NCI-H146 treated with DMSO at 0.1 percent for 48 hours (cell line): ENCODE measurements at regions not wholly inside any gene's neighbourhood (a gene's known extent, or its start where the extent isn't known, plus 50 kb on each side); places are given as distances from the start of the nearest gene placed in this dataset.
"Not testable (repeated sequence)": the region's sequence is repeated elsewhere in the genome, so short reads cannot be mapped to it uniquely, and the experiment has no call there.

Experiments used
- DNase-seq: peaks from one replicate; lab custom pipeline; 2025; ENCODE audit not compliant: unreplicated experiment; lab: John Stamatoyannopoulos, UW

- DNase-seq = no peak
Measured at GRCh38 chr10:55169493-55169892, 368.5 kb upstream of the PCDH15 start.

GRCh38 chr10:55168343-55168742, 367.3 kb upstream of the PCDH15 start:
- DNase-seq = no peak

- no peak for DNase-seq
Measured at GRCh38 chr10:55163388-55163979, 362.5 kb upstream of the PCDH15 start.

- DNase-seq = not testable (repeated sequence)
Measured at GRCh38 chr10:55162321-55162720, 361.3 kb upstream of the PCDH15 start.

GRCh38 chr10:55160655-55161283, 359.7 kb upstream of the PCDH15 start:
- no peak for DNase-seq

GRCh38 chr10:55158633-55159032, 357.6 kb upstream of the PCDH15 start:
- DNase-seq = no peak

- DNase-seq = no peak
Measured at GRCh38 chr10:55146032-55146431, 345.0 kb upstream of the PCDH15 start.

- no peak for DNase-seq
Measured at GRCh38 chr10:55144001-55144400, 343.0 kb upstream of the PCDH15 start.

- peak; percentile 75 for DNase-seq
Measured at GRCh38 chr10:55141892-55142291, 340.9 kb upstream of the PCDH15 start.

GRCh38 chr10:55137063-55137462, 336.0 kb upstream of the PCDH15 start:
- no peak for DNase-seq

- DNase-seq = no peak
Measured at GRCh38 chr10:55104738-55105137, 303.7 kb upstream of the PCDH15 start.

- no peak for DNase-seq
Measured at GRCh38 chr10:55098452-55098851, 297.4 kb upstream of the PCDH15 start.

- DNase-seq = peak; percentile 4
Measured at GRCh38 chr10:55091691-55092328, 290.8 kb upstream of the PCDH15 start.

GRCh38 chr10:55078121-55078520, 277.1 kb upstream of the PCDH15 start:
- DNase-seq = no peak

GRCh38 chr10:55065185-55065584, 264.2 kb upstream of the PCDH15 start:
- DNase-seq = no peak

- DNase-seq = no peak
Measured at GRCh38 chr10:55063811-55064210, 262.8 kb upstream of the PCDH15 start.

- no peak for DNase-seq
Measured at GRCh38 chr10:55062349-55062748, 261.3 kb upstream of the PCDH15 start.

GRCh38 chr10:55058800-55059199, 257.8 kb upstream of the PCDH15 start:
- DNase-seq = no peak

GRCh38 chr10:55051515-55051914, 250.5 kb upstream of the PCDH15 start:
- DNase-seq = no peak

GRCh38 chr10:55048830-55049498, 247.9 kb upstream of the PCDH15 start:
- peak; percentile 60 for DNase-seq

- DNase-seq = no peak
Measured at GRCh38 chr10:55043540-55043939, 242.5 kb upstream of the PCDH15 start.

GRCh38 chr10:55033061-55033460, 232.0 kb upstream of the PCDH15 start:
- no peak for DNase-seq
